ENCODE measurements at regions not wholly inside any gene's neighbourhood (a gene's known extent, or its start where the extent isn't known, plus 50 kb on each side); places are given as distances from the start of the nearest gene placed in this dataset.

DNA sequence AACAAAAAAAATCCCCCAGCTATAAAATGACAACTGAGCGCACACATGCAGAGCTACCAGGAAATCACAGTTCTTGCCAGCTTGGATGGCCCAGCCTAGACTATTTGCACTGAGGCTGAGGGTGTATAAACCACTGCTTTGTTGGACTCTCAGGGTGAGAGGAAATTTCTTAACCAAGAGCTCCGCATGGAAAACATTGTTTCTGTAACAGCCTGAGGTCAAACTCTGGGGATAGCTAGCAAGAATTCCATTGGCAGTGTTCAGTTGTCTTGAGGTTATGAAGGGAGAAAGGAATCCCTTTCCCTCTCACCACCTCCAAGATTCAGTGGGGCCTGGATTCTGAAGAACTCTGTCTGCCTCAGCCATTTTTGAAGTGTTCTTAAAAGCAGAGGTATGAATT, 360.0 kb downstream of the OSTF1 start:
- no peak for DNase-seq (ENCODE audit: low spot score)
- H3K36me3 ChIP-seq (ENCODE audit: control insufficient read depth in 4 of 4, insufficient read depth in 3 of 4, low read depth in 1 of 4, low read length in 3 of 4), result no peaks in the 10 kb centered on the region
- no peaks in the 10 kb centered on the region for H3K9me3 ChIP-seq (ENCODE audit: control insufficient read depth in 4 of 4, low read length in 3 of 4)
- no peaks in the 10 kb centered on the region for H3K27me3 ChIP-seq (ENCODE audit: control insufficient read depth in 4 of 4, insufficient read depth in 4 of 4, low read length in 3 of 4)
- no peak overlapping the region for H3K4me3 ChIP-seq (ENCODE audit: low read depth in 1 of 3, low read length in 3 of 3)
- H3K27ac ChIP-seq (ENCODE audit: low read depth in 1 of 2, low read length in 2 of 2), result no peak overlapping the region
- H3K4me1 ChIP-seq (ENCODE audit: control insufficient read depth in 4 of 4, insufficient read depth in 4 of 4, low read length in 3 of 4), result no peaks in the 10 kb centered on the region
- TF ChIP-seq, protein P1, sequence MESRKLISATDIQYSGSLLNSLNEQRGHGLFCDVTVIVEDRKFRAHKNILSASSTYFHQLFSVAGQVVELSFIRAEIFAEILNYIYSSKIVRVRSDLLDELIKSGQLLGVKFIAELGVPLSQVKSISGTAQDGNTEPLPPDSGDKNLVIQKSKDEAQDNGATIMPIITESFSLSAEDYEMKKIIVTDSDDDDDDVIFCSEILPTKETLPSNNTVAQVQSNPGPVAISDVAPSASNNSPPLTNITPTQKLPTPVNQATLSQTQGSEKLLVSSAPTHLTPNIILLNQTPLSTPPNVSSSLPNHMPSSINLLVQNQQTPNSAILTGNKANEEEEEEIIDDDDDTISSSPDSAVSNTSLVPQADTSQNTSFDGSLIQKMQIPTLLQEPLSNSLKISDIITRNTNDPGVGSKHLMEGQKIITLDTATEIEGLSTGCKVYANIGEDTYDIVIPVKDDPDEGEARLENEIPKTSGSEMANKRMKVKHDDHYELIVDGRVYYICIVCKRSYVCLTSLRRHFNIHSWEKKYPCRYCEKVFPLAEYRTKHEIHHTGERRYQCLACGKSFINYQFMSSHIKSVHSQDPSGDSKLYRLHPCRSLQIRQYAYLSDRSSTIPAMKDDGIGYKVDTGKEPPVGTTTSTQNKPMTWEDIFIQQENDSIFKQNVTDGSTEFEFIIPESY (IDR thresholded peaks at IDR 0.05), result no peak
- TF ChIP-seq, protein P2, sequence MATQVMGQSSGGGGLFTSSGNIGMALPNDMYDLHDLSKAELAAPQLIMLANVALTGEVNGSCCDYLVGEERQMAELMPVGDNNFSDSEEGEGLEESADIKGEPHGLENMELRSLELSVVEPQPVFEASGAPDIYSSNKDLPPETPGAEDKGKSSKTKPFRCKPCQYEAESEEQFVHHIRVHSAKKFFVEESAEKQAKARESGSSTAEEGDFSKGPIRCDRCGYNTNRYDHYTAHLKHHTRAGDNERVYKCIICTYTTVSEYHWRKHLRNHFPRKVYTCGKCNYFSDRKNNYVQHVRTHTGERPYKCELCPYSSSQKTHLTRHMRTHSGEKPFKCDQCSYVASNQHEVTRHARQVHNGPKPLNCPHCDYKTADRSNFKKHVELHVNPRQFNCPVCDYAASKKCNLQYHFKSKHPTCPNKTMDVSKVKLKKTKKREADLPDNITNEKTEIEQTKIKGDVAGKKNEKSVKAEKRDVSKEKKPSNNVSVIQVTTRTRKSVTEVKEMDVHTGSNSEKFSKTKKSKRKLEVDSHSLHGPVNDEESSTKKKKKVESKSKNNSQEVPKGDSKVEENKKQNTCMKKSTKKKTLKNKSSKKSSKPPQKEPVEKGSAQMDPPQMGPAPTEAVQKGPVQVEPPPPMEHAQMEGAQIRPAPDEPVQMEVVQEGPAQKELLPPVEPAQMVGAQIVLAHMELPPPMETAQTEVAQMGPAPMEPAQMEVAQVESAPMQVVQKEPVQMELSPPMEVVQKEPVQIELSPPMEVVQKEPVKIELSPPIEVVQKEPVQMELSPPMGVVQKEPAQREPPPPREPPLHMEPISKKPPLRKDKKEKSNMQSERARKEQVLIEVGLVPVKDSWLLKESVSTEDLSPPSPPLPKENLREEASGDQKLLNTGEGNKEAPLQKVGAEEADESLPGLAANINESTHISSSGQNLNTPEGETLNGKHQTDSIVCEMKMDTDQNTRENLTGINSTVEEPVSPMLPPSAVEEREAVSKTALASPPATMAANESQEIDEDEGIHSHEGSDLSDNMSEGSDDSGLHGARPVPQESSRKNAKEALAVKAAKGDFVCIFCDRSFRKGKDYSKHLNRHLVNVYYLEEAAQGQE (IDR thresholded peaks at IDR 0.05), result no peak
- TF ChIP-seq YY1 (IDR thresholded peaks at IDR 0.05), result no peak
- TF ChIP-seq NR2F2 (IDR thresholded peaks at IDR 0.05), result no peak
- TF ChIP-seq RAD21 (IDR thresholded peaks at IDR 0.05), result no peak
- no peak for TF ChIP-seq HNF4A (conservative IDR thresholded peaks at IDR 0.05)
- TF ChIP-seq RXRA (IDR thresholded peaks at IDR 0.05), result no peak
- no peak for TF ChIP-seq TAF1 (conservative IDR thresholded peaks at IDR 0.05)
- TF ChIP-seq FOXA2 (IDR thresholded peaks at IDR 0.05), result no peak
- no peak for TF ChIP-seq SP1 (IDR thresholded peaks at IDR 0.05)
- TF ChIP-seq FOXA1 (IDR thresholded peaks at IDR 0.05), result no peak
- TF ChIP-seq GABPA (IDR thresholded peaks at IDR 0.05 in 1 of 2, conservative IDR thresholded peaks at IDR 0.05 in 1 of 2), result no peak
- no peak for TF ChIP-seq EGR1 (IDR thresholded peaks at IDR 0.05; ENCODE audit: low read depth in 2 of 2)
- TF ChIP-seq HNF4G (IDR thresholded peaks at IDR 0.05), result no peak
- no peak overlapping the region for H3K9ac ChIP-seq (ENCODE audit: low read depth in 1 of 2, low read length in 2 of 2)
- 70% methylated on average over 2 of the region's 2 CpGs for WGBS

DNA sequence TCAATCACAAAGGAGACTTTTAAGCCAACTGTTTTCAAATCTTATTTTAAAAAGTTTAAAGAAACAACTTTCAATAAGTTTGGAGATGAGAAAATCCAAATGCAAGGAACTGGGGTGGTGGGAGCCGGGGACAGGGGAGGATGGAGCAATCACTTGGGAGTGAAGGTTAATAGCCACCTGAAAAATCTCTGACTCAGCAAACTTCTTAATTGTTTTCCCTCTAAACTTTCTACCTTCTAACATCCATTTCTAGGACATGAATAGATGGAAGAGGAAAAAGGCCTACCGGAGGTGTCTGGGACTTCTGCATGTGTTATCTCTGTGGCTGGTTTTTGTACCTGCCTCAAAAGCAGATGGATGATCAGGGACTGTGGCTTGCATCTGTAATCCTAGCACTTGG, 360.6 kb downstream of the OSTF1 start:
- H3K4me3 ChIP-seq (ENCODE audit: low read depth in 1 of 3, low read length in 3 of 3), result no peak overlapping the region
- 88% methylated on average over 2 of the region's 2 CpGs for WGBS
- H3K36me3 ChIP-seq (ENCODE audit: control insufficient read depth in 4 of 4, insufficient read depth in 3 of 4, low read depth in 1 of 4, low read length in 3 of 4), result no peaks in the 10 kb centered on the region
- no peaks in the 10 kb centered on the region for H3K4me1 ChIP-seq (ENCODE audit: control insufficient read depth in 4 of 4, insufficient read depth in 4 of 4, low read length in 3 of 4)
- H3K9me3 ChIP-seq (ENCODE audit: control insufficient read depth in 4 of 4, low read length in 3 of 4), result no peaks in the 10 kb centered on the region
- TF ChIP-seq FOXA1 (IDR thresholded peaks at IDR 0.05) (no peak), RXRA (IDR thresholded peaks at IDR 0.05) (no peak), RAD21 (IDR thresholded peaks at IDR 0.05) (no peak), TAF1 (conservative IDR thresholded peaks at IDR 0.05) (no peak), JUND (IDR thresholded peaks at IDR 0.05) (no peak), EGR1 (IDR thresholded peaks at IDR 0.05; ENCODE audit: low read depth in 2 of 2) (no peak), NR2F2 (IDR thresholded peaks at IDR 0.05) (no peak), SP1 (IDR thresholded peaks at IDR 0.05) (no peak)
- TF ChIP-seq, protein P3, sequence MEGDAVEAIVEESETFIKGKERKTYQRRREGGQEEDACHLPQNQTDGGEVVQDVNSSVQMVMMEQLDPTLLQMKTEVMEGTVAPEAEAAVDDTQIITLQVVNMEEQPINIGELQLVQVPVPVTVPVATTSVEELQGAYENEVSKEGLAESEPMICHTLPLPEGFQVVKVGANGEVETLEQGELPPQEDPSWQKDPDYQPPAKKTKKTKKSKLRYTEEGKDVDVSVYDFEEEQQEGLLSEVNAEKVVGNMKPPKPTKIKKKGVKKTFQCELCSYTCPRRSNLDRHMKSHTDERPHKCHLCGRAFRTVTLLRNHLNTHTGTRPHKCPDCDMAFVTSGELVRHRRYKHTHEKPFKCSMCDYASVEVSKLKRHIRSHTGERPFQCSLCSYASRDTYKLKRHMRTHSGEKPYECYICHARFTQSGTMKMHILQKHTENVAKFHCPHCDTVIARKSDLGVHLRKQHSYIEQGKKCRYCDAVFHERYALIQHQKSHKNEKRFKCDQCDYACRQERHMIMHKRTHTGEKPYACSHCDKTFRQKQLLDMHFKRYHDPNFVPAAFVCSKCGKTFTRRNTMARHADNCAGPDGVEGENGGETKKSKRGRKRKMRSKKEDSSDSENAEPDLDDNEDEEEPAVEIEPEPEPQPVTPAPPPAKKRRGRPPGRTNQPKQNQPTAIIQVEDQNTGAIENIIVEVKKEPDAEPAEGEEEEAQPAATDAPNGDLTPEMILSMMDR (IDR thresholded peaks at IDR 0.05; ENCODE audit: low read depth, low read length, missing input control), result no peak
- TF ChIP-seq, protein P4, sequence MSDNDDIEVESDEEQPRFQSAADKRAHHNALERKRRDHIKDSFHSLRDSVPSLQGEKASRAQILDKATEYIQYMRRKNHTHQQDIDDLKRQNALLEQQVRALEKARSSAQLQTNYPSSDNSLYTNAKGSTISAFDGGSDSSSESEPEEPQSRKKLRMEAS (IDR thresholded peaks at IDR 0.05), result no peak
- TF ChIP-seq, protein P2 (IDR thresholded peaks at IDR 0.05), result no peak
- TF ChIP-seq, protein P1 (IDR thresholded peaks at IDR 0.05), result no peak
- no peak overlapping the region for H3K9ac ChIP-seq (ENCODE audit: low read depth in 1 of 2, low read length in 2 of 2)
- no peaks in the 10 kb centered on the region for H3K27me3 ChIP-seq (ENCODE audit: control insufficient read depth in 4 of 4, insufficient read depth in 4 of 4, low read length in 3 of 4)
- H3K27ac ChIP-seq (ENCODE audit: low read depth in 1 of 2, low read length in 2 of 2), result no peak overlapping the region
- no peak for DNase-seq (ENCODE audit: low spot score)

Data from liver (tissue), 8 donors.